ENCODE measurements at regions not wholly inside any gene's neighbourhood (a gene's known extent, or its start where the extent isn't known, plus 50 kb on each side); places are given as distances from the start of the nearest gene placed in this dataset.

DNA sequence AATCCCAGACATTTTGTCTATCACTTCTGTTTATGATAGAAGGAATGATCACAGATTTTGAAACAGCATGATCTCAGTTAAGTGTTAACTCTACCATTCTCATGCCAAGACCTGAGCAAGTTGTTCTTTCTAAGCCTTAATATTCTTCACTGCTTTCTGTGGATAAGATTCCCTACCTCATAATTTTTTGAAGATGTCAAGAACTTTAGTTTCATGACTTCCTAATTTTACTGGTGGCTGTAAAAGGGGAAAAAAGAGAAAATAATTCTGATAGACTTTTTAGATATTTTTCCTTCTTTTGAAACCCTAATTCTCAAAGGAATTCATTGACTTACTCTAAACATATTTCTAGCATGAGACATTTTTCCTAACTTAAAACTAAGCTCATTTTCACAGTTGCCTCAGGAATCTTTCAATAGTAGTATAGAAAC lies 520.0 kb upstream of the LUZP2 start:
- H3K4me3 ChIP-seq (ENCODE audit: control insufficient read depth, low read depth, low read length): no peak overlapping the region
- TF ChIP-seq, protein P1, sequence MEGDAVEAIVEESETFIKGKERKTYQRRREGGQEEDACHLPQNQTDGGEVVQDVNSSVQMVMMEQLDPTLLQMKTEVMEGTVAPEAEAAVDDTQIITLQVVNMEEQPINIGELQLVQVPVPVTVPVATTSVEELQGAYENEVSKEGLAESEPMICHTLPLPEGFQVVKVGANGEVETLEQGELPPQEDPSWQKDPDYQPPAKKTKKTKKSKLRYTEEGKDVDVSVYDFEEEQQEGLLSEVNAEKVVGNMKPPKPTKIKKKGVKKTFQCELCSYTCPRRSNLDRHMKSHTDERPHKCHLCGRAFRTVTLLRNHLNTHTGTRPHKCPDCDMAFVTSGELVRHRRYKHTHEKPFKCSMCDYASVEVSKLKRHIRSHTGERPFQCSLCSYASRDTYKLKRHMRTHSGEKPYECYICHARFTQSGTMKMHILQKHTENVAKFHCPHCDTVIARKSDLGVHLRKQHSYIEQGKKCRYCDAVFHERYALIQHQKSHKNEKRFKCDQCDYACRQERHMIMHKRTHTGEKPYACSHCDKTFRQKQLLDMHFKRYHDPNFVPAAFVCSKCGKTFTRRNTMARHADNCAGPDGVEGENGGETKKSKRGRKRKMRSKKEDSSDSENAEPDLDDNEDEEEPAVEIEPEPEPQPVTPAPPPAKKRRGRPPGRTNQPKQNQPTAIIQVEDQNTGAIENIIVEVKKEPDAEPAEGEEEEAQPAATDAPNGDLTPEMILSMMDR (IDR thresholded peaks at IDR 0.05; ENCODE audit: control insufficient read depth, insufficient read depth, low read depth, low read length, missing control alignments): no peak
- no peak for DNase-seq (ENCODE audit: low read depth)

- no peak overlapping the region for H3K4me3 ChIP-seq (ENCODE audit: control insufficient read depth, low read depth, low read length)
- TF ChIP-seq, protein P1 (IDR thresholded peaks at IDR 0.05; ENCODE audit: control insufficient read depth, insufficient read depth, low read depth, low read length, missing control alignments): no peak
- DNase-seq (ENCODE audit: low read depth): no peak
These were observed 508.4 kb upstream of the LUZP2 start for GRCh38 chr11:23988381-23989006.

- no peak overlapping the region for H3K4me3 ChIP-seq (ENCODE audit: control insufficient read depth, low read depth, low read length)
- no peak for DNase-seq (ENCODE audit: low read depth)
- TF ChIP-seq, protein P1 (IDR thresholded peaks at IDR 0.05; ENCODE audit: control insufficient read depth, insufficient read depth, low read depth, low read length, missing control alignments): no peak
These were observed 506.3 kb upstream of the LUZP2 start for GRCh38 chr11:23990346-23991164.

DNA sequence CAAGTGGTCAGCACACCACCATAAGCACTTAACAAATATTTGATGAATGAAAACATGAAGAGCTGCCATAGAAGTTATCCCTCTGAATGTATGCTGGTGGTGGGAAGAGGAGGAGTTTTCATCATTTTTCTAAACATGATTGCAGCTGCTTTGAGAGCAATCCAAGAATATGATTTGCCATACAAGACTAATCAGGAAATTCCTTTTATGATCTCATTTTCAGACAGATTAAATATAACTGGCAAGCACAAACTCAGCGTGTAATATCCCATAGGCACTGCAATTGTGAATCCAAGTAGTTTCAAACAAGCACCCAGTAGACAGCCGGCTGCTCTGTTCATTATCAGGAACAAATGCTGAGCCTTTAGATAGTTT lies 505.7 kb upstream of the LUZP2 start:
- TF ChIP-seq, protein P1 (IDR thresholded peaks at IDR 0.05; ENCODE audit: control insufficient read depth, insufficient read depth, low read depth, low read length, missing control alignments): no peak
- H3K4me3 ChIP-seq (ENCODE audit: control insufficient read depth, low read depth, low read length): no peak overlapping the region
- no peak for DNase-seq (ENCODE audit: low read depth)

- TF ChIP-seq, protein P1 (IDR thresholded peaks at IDR 0.05; ENCODE audit: control insufficient read depth, insufficient read depth, low read depth, low read length, missing control alignments): no peak
- H3K4me3 ChIP-seq (ENCODE audit: control insufficient read depth, low read depth, low read length): no peak overlapping the region
- no peak for DNase-seq (ENCODE audit: low read depth)
These were observed 501.0 kb upstream of the LUZP2 start for GRCh38 chr11:23995891-23996290.

- TF ChIP-seq, protein P1 (IDR thresholded peaks at IDR 0.05; ENCODE audit: control insufficient read depth, insufficient read depth, low read depth, low read length, missing control alignments): no peak
These were observed 499.5 kb upstream of the LUZP2 start for GRCh38 chr11:23997356-23997755.

More at GRCh38 chr11:23997356-23997755, 499.5 kb upstream of the LUZP2 start:
- no peak overlapping the region for H3K4me3 ChIP-seq (ENCODE audit: control insufficient read depth, low read depth, low read length)
- no peak for DNase-seq (ENCODE audit: low read depth)

All from AG09309 (cell line).